AG04449 (cell line): ENCODE measurements at regions not wholly inside any gene's neighbourhood (a gene's known extent, or its start where the extent isn't known, plus 50 kb on each side); places are given as distances from the start of the nearest gene placed in this dataset.
"Not testable (repeated sequence)": the region's sequence is repeated elsewhere in the genome, so short reads cannot be mapped to it uniquely, and the experiment has no call there.

ENCODE experiments used
- CTCF ChIA-PET: fragments of 350-600 bp; formaldehyde crosslinking; extraction: SDS; loops from one replicate; lab custom pipeline; 2021; ENCODE audit warnings: antibody characterized with exemption; lab: Yijun Ruan, JAX
- POLR2A ChIA-PET: fragments of 400-600, 350-600 bp; formaldehyde crosslinking; extraction: SDS; loops from one replicate; lab custom pipeline; 2020; ENCODE audit warnings: antibody characterized with exemption, inconsistent platforms; lab: Yijun Ruan, JAX
- DNase-seq: peaks from one replicate; pipeline ENCODE4 v3.0.0-alpha.2; 2010; ENCODE audit warnings: low read depth, low spot score
- H3K4me3 ChIP-seq: 2 replicates; pipeline ENCODE4 v1.5.1; 2011; ENCODE audit warnings: low read depth, mild to moderate bottlenecking, control low read depth, low read length
- TF ChIP-seq, protein P1 (sequence below): IDR thresholded peaks from one replicate; pipeline ENCODE4 v1.5.1; 2011; ENCODE audit warnings: mild to moderate bottlenecking, moderate library complexity, low read length, control low read depth, inconsistent platforms; ENCODE audit not compliant: insufficient read depth; ENCODE audit errors: missing control alignments

- ChIA-PET CTCF (no interaction called here), POLR2A (no interaction called here)
- H3K4me3 ChIP-seq, result no peak overlapping the region
- no peak for DNase-seq
- TF ChIP-seq, protein P1, sequence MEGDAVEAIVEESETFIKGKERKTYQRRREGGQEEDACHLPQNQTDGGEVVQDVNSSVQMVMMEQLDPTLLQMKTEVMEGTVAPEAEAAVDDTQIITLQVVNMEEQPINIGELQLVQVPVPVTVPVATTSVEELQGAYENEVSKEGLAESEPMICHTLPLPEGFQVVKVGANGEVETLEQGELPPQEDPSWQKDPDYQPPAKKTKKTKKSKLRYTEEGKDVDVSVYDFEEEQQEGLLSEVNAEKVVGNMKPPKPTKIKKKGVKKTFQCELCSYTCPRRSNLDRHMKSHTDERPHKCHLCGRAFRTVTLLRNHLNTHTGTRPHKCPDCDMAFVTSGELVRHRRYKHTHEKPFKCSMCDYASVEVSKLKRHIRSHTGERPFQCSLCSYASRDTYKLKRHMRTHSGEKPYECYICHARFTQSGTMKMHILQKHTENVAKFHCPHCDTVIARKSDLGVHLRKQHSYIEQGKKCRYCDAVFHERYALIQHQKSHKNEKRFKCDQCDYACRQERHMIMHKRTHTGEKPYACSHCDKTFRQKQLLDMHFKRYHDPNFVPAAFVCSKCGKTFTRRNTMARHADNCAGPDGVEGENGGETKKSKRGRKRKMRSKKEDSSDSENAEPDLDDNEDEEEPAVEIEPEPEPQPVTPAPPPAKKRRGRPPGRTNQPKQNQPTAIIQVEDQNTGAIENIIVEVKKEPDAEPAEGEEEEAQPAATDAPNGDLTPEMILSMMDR, result no peak
These were observed 315.0 kb upstream of the STAC start for GRCh38 chr3:36065321-36065720.

- no peak overlapping the region for H3K4me3 ChIP-seq
- ChIA-PET POLR2A (no interaction called here), CTCF (no interaction called here)
- no peak for DNase-seq
- TF ChIP-seq, protein P1, result no peak
These were observed 304.8 kb upstream of the STAC start for GRCh38 chr3:36075491-36075890.

- TF ChIP-seq, protein P1, result no peak
- no peak for DNase-seq
- POLR2A ChIA-PET, result no interaction called here
- no peak overlapping the region for H3K4me3 ChIP-seq
- CTCF ChIA-PET, result no interaction called here
These were observed 303.0 kb upstream of the STAC start for GRCh38 chr3:36077320-36077719.

GRCh38 chr3:36082958-36083357, 297.3 kb upstream of the STAC start:
- POLR2A ChIA-PET, DNase-seq, CTCF ChIA-PET, H3K4me3 ChIP-seq: not testable (repeated sequence)

GRCh38 chr3:36095238-36095637, 285.1 kb upstream of the STAC start:
- no peak overlapping the region for H3K4me3 ChIP-seq
- CTCF ChIA-PET, result no interaction called here
- TF ChIP-seq, protein P1, result no peak
- POLR2A ChIA-PET, result no interaction called here
- no peak for DNase-seq

- ChIA-PET CTCF (no interaction called here), POLR2A (no interaction called here)
- no peak for DNase-seq
- TF ChIP-seq, protein P1, result no peak
- no peak overlapping the region for H3K4me3 ChIP-seq
These were observed 283.1 kb upstream of the STAC start for GRCh38 chr3:36097209-36097608.

- CTCF ChIA-PET, result no interaction called here
- no peak for DNase-seq
- POLR2A ChIA-PET, result no interaction called here
- no peak overlapping the region for H3K4me3 ChIP-seq
- TF ChIP-seq, protein P1, result no peak
These were observed 266.0 kb upstream of the STAC start for GRCh38 chr3:36114353-36114752.
